ENCODE measurements at regions not wholly inside any gene's neighbourhood (a gene's known extent, or its start where the extent isn't known, plus 50 kb on each side); places are given as distances from the start of the nearest gene placed in this dataset.
A peak's percentile ranks its signal among the peaks of the same experiment; 100 is the strongest.
"Not testable (repeated sequence)": the region's sequence is repeated elsewhere in the genome, so short reads cannot be mapped to it uniquely, and the experiment has no call there.

DNA sequence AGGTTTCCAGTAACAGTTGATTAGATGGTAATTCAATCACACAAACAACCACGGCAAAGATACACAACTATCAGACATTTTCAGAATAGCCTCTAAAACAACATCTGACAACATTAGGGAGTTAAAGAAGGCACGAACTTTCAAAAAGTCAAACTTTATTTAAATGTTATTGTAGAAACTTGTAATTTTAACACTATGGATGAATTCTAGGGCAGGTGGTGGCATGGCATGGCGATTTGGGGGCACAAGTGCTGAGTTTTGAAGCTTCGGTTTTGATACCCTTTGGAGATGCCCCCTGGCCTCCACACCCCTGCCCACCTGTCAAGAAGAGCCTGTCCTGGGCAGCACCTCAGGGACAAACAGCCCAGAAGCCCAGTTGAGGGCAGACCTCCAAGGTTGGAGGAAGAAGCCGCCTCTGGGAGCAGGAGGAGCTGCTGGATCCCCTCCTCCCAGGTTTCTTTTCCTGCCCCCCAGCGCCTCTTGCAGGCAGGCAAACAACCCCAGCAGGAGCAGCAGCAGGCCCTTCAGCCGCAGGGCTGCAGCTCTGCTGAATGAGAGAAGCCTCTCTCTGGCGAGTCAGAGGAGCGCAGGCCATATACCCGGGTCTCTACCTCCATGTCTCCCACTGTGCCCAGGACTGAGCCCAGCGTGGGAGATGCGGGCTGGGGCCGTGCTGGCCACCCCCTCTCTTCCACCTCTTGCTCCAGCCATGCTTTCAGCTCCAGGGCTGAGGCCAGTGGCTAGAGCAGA lies 102.1 kb upstream of the IGLL5 start:
- DNase-seq = no peak

DNA sequence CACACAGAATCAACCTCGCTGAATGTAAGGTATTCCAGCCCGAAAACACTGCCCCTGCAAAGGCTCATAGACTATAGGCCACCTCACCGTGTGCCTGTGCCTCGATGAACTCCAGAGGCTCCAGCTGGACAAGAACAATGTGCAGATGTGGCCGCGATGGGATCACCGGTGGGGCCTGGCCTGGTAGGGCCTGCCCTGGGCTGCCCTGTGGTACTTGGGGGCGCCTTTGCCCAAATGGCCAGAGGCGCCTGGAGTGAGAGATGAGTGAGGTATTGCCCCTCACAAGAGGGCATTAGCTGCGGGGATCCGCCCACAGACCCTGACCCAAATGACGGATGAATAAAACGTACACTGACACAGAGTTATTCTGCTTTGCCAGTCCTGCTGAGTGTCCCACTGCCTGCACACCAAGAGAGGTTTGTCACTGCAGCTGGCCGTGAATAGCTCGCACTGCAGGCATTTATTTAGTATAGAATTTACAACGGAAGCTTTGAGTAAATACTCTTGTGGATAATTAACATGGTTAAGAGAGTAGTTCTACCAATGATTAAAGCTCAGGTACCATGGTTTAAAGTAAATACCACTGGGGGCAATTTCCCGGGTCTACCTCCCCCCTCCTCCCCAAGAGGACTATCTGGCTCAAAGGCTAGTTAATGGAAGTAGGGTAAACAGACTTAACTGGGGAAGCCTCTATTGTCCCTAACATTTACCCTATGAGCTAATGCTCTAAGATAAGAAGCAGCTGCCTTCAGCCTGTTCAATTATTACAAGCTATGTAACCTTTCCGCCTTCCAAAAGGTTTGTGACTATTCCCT lies 101.1 kb upstream of the IGLL5 start:
- no peak for DNase-seq

DNA sequence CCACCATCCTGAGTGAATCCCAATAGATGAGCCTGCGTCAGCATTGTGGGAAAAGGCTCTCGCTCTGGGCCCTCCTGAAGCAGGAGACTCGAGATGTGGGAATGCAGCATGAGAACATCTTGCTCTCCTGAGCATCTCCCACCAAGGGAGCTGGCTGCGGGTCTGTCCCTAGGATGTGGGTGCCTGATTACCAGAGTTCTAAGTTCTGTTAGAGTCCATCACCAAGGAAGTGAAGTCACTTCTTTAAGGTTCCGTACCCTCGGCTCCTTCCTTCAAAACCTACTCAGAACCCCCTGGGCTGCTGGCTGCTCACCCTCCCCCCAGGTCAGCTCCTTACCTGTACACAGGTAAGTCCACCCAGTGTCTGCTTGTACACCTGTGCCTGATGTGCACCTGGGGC lies 100.5 kb upstream of the IGLL5 start:
- no peak for DNase-seq

DNA sequence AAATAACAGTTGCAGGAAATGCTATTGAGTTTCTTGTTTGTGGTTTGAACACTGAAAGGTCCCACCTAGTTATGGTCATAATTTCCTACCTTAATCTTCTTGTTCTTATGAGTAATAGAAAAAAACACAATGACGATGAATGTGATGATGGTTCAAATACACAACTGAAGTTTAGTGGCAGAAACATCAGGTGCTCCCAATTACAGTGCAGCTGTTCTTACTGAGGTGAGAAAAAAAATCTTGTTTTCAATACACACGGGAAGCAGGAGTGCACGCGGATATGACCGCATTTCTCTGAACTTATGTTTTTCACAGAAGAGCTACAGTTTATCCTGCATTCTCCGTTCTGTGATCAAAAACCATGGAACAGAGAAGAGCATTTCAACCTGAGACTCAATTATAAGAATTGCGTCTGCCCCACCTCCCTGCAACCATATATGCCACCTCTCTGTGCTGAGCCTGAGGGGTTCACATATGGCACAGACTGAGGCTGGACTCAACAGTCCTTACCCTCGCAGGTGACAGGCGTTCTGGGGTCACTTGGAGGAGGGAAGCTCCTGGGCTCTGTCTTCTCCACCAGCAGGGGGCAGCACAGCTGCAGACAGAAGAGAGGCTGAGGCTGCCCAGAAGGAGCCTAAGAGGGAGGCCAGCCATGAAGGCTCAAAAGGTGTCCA lies 99.7 kb upstream of the IGLL5 start:
- DNase-seq = peak; percentile 83

DNA sequence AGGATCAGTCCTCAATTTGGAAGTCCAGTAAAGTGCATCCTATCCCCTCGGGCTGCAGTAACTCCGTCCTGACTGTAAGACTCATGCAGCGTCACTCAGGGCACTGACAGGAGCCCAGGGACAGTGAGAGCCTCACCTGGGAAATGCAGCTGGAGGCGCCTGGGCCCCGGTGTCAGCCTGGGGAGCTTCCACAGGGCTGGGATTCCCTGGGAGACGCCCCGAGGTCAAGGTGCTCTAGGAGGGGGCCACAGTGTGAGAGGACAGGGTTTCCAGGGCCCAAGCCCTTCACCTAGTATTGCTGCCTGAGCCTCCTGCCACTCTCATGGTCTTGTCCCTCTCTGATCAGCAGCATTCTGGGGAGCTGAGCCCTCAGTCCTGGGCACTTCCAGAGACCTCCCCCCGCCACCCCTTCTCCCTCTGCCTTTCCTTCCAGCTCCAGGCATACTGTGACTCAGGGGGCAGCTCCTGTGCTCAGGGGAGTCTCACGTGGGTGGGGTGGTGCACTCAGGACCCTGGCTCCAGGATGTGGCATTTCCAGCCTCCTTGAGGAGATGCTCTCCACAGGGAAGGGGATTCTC lies 99.1 kb upstream of the IGLL5 start:
- DNase-seq = no peak

DNA sequence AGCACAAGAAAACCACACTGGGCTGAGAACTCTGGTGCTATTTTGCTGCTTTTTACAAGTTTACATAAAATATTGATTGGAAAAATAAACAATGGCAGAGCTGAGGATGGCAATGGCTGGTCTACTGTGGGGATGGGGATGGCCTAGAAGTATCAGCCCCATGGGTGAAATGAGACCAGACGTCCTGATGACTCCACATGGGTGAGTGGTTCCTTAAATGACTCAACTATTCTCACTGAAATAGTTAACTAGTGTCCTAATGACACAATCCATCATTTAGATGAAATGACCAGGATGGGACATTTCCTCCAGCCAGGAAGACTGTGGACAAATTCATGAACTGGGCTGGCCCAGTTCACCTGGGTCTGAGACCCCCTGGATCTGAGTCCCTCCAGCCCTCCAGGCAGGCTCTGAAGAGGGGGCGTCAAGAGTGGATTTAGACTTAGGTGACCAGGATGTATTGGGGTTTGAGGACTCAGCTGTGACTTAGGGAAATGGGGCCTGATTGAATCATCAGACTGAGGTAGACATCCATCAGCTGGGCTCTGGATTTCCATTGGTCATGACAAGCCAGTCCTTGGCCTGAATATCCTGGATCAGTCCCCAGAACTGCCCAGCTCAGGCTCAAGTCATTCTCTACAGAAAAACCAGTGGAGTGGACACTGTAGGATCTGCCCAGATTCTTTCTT lies 98.2 kb upstream of the IGLL5 start:
- no peak for DNase-seq

DNA sequence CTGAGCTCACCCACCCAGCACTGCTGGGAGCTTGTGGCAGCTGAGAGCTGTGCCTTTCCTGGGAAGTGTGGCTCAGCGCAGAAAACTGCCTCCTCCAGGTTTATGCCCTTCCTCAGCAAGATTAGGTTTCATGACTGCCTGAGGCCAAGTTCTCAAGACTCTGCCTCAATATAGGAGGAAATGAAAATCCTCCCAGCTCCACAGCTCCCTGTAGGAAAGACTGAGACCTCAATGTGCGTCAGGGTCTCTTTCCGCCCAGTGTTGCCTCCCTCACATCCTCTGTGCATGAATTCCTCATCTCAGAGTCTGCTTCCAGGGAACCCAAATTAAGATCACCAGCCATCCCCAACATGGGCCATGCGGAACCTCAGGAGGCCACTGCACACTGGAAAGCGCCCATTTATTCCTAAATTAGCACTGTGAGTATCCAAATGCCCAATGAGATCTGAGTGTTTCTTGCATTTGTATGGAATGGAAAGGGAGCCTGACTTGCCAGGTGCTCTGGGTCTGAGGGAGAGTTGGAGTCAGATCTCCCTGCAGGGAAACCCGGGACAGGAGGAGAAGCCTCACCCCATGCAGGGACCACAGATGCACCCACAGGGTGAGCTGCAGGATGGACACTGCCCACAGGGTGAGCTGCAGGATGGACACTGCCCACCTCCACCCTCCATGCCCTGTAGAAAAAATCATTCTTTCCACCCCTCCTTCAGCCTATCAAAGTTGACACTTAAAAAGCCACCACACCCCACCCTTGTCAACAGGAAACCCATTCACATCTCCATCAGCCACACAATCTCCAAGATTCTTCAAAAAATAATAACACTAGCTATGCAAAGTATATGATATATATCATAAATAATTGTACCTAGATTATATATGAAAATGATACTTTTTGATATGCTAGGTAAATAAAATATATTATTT lies 97.4 kb upstream of the IGLL5 start:
- no peak for DNase-seq

DNA sequence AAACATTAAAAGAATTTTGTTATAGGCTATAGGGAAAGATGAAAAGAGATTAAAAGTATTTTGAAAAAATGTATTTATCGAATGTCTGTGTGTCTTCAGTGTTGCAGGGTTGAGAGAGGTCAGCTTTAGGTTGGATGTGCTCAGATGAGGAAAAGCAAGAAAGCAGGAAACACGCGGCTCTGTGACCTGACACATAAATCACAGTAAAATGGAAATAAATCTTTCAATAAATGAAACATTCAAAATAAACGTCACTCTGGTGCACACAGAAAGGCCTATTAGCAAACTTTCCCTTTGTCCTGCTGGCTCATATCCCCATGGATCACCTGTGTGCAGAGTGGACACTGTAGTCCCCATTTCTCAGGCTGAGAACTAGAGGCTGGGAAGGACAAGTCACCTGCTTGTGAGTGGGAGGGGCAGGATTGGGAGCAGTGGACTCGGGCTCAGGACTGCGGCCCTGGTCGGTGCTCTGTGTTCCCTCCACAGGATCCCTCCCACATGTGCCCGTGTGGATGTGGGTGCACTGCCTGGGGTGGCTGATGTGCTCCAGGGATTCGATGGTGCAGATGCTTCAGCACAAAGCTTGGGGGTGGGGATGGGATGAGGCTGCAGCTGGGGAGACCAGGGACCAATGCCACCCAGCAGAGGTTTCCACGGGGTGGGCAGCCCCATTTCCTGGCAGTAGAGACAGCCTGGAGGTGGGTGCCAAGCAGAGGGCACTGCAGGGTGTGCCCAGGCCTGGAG lies 96.0 kb upstream of the IGLL5 start:
- DNase-seq = no peak

DNA sequence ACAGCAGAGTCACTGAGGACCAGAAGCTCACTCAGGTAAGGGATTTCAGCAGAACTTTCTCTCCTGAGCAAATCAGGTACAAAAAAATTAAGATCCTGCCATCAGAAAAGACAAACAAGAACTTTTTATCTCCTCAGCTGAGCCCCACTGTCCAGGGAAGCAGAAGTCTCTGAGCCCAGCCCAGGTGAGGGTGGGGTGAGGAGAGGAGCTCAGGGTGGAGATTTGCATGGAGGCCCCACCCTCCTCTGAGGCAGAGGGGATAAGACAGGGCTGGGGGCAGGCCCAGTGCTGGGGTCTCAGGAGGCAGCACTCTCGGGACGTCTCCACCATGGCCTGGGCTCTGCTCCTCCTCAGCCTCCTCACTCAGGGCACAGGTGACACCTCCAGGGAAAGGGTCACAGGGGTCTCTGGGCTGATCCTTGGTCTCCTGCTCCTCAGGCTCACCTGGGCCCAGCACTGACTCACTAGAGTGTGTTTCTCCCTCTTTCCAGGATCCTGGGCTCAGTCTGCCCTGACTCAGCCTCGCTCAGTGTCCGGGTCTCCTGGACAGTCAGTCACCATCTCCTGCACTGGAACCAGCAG lies 95.3 kb upstream of the IGLL5 start:
- DNase-seq = not testable (repeated sequence)

DNA sequence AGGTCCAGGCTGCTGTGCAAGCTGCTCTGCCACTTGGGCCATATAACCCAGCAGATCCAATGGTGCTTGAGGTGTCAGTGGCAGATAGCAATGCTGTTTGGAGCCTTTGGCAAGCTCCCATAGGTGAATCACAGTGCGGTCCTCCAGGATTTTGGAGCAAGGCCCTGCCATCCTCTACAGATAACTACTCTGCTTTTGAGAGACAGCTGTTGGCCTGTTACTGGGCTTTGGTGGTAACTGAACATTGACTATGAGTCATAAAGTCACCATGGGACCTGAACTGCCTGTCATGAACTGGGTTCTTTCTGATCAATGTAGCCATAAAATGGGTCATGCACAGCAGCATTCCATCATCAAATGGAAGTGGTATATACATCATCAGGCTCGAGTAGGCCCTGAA lies 92.0 kb upstream of the IGLL5 start:
- not testable (repeated sequence) for DNase-seq

DNA sequence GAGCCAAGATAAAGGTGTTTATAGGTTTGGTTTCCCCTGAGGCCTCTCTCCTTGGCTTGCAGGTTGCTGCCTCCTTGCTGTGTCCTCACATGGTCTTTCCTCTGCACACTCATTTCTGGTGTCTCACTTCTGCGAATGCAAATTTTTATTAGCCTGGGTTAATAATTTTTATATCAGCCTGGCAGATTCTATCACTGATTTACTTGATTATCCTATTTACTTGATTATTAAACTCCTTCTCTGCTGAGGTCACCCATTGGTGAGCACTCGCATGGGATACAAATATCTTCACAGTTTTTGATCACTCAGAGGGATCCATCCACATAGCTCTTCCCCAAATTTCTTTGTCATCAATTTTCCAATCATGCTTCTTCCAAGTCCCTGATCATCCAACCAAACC lies 90.9 kb upstream of the IGLL5 start:
- no peak for DNase-seq

DNA sequence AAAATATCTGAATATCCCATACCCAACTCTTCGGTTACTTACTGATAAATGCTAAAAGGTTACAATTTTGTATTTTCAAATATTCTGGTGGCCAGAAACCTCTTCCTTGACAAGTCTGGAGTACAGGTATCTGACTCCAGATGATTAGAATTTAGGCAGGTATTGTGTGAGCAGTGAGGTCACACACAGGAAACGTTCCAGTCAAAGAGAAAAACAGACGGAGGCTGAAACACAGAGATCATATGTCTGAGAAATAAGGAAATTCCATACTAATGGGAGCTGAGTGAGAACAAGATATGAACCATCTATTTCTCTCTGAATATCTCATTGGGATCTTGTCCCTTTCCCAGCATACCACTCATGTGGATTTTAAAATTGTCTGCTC lies 89.4 kb upstream of the IGLL5 start:
- DNase-seq = no peak

DNA sequence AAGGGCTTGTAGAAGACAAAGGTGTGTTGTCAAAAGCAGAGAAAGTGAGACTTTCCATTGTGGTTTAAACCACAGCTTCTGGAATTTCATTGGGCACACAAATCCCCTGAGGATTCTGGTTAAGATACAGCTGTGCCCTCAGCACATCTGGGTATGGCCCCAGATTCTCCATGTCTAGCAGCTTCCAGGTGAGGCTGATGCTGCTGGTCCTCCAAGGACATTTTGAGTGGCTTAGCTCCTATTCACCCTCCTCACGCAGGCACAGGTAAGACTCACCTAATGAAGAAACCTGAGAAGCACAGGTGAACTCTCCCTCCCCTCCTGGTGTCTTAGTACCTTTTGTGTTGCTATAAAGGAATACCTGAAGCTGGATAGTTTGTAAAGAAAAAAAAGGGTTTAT lies 88.9 kb upstream of the IGLL5 start:
- no peak for DNase-seq

DNA sequence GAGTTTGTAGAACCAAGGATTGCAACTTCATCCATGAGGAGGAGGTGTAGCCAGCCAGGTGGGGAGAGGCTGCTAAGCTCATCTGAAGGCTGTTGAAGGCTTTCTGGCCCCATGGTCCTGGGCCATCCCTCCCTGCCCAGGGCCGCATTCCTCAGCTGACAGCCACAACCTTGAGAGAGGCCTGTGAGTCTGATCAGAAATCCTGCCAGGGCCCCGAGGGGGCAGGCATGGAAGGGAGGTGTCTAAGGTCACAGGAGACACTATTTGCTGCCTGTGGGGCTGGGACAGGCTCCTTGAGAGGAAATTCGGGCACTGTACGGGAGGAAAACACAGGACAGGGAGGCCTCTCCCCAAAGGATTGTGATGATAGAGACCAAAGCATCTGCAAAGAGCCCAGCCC lies 88.1 kb upstream of the IGLL5 start:
- no peak for DNase-seq

DNA sequence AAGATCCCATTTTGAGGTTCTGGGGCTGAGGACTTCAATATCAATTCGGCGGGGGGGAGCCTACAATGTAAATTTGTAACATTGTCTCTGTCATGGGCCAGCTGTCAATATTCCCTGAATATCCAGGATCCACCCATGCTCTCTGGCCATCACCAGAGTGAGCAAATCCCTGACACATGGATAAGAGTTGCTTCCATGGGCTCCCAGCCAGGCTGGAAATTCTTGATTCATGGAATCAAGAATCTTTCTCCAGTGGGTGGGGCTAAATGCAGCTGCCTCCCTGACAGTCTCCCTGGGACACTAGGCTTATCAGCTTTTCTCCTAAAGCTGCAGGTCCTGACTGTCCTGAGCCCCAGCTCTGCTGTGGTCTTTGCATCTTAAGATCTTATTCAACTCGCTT lies 86.9 kb upstream of the IGLL5 start:
- no peak for DNase-seq

DNA sequence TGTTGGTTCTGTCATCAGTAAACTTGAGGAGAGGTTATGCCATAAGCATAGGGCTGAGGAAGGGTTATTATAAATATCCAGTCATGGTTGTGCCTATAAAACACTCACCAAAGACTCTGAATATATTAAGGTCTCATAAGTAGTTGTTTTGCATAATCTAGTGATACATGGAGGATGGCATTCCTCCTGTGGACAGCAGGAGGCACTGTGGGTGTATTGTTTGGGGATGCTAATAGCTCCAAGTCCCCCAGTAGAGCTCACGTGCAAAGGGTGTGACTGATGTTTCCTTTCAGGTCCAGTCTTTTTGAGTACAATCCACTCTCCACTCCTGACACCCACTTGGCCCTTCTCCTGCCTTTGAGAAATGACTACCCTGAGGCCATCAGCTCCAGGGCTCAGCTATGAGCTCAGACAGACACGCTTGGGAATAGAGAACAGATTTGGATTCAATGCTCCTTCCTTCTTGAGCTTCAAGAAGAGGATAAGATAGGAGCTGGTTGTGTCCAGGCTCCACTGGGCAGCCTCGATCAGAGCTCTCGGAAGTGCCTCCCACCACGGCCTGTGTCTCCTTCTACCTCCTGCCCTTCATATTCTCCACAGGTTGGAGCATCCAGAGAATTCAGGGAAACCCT lies 85.2 kb upstream of the IGLL5 start:
- peak; percentile 24 for DNase-seq

DNA sequence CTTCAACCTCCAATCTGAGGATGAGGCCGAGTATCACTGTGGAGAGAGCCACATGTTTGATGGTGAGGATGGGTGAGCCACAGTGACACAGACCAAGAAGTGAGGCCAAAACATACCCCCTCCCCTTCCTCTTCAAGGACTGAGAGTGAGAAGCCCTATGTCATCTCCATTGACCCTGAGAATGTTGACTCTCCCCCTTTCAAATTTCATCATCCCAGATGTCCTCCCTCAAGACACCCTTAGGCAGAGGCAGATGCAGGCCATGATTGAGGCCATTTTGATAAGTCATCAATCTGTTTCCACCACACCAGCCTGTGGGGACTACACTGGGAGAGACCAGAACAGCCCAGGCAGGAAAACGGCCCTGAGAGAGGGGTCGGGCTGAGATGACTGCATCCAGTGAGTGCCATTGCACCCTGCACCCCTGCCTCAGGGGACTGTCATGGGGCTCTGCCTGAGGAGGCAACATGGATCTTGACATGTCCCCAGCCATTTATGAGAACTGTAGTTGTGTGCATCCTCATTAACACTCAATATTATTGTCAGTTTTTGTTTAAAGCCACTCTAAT lies 84.2 kb upstream of the IGLL5 start:
- no peak for DNase-seq

DNA sequence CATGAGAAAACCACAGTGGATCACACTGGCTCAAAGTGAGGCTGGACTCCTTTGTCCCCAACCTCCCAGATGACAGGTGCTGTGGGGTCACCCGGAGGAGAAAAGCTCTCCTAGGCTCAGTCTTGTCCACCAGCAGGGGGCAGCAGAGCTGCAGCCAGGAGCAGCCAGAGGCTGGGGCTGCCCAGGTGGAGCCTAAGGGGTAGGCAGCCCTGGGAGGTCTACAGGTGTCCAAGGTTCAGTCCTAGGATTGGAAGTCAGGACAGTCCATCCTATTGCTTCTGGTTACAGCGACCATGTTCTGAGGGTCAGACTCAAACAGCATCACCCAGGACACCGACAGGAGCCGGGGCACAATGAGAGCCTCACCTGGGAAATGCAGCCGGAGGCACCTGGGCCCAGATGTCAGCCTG lies 77.6 kb upstream of the IGLL5 start:
- peak; percentile 75 for DNase-seq

DNA sequence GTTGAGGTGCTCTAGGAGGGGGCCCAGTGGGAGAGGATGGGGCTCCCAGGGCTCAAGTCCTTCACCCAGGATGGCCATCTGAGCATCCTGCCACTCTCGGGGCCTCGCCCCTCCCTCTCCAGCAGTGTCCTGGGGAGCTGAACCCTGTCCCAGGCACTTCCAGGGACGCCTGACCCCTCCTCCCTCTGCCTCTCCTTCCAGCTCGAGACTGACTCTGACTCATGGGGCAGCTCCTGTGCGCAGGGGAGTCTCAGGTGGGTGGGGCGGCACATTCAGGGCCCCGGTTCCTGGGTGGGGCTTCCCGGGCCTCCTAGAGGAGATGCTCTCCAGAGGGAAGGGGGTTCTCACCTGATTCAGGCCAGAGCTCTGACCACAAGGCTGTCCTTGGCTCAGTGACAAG lies 77.1 kb upstream of the IGLL5 start:
- no peak for DNase-seq

All from OCI-M1 (cell line).